ENCODE measurements at regions not wholly inside any gene's neighbourhood (a gene's known extent, or its start where the extent isn't known, plus 50 kb on each side); places are given as distances from the start of the nearest gene placed in this dataset.
"Not testable (repeated sequence)": the region's sequence is repeated elsewhere in the genome, so short reads cannot be mapped to it uniquely, and the experiment has no call there.

GRCh38 chr4:106587558-106587957 is 219.0 kb upstream of the GIMD1 start:
- no peak for DNase-seq

GRCh38 chr4:106585915-106586349 is 217.4 kb upstream of the GIMD1 start:
- DNase-seq: no peak

GRCh38 chr4:106584337-106584989 is 215.9 kb upstream of the GIMD1 start:
- no peak for DNase-seq

GRCh38 chr4:106583567-106583966 is 215.0 kb upstream of the GIMD1 start:
- no peak for DNase-seq

GRCh38 chr4:106583108-106583507 is 214.5 kb upstream of the GIMD1 start:
- DNase-seq: no peak

- DNase-seq: no peak
Measured at GRCh38 chr4:106582103-106582502, 213.5 kb upstream of the GIMD1 start.

GRCh38 chr4:106579236-106579635 is 210.7 kb upstream of the GIMD1 start:
- DNase-seq: no peak

- no peak for DNase-seq
Measured at GRCh38 chr4:106569146-106570031, 200.8 kb upstream of the GIMD1 start.

GRCh38 chr4:106565727-106566126 is 197.1 kb upstream of the GIMD1 start:
- no peak for DNase-seq

GRCh38 chr4:106563637-106564036 is 195.1 kb upstream of the GIMD1 start:
- DNase-seq: not testable (repeated sequence)

GRCh38 chr4:106551724-106552123 is 183.1 kb upstream of the GIMD1 start:
- no peak for DNase-seq

GRCh38 chr4:106548446-106549044 is 180.0 kb upstream of the GIMD1 start:
- DNase-seq: no peak

GRCh38 chr4:106546370-106546769 is 177.8 kb upstream of the GIMD1 start:
- no peak for DNase-seq

GRCh38 chr4:106542609-106543008 is 174.0 kb upstream of the GIMD1 start:
- DNase-seq: not testable (repeated sequence)

- no peak for DNase-seq
Measured at GRCh38 chr4:106541253-106541652, 172.7 kb upstream of the GIMD1 start.

GRCh38 chr4:106530821-106531220 is 162.2 kb upstream of the GIMD1 start:
- DNase-seq: no peak

- no peak for DNase-seq
Measured at GRCh38 chr4:106530024-106530361, 161.4 kb upstream of the GIMD1 start.

GRCh38 chr4:106529348-106530023 is 160.9 kb upstream of the GIMD1 start:
- DNase-seq: no peak

GRCh38 chr4:106527316-106527715 is 158.7 kb upstream of the GIMD1 start:
- no peak for DNase-seq

GRCh38 chr4:106525425-106525824 is 156.8 kb upstream of the GIMD1 start:
- not testable (repeated sequence) for DNase-seq

GRCh38 chr4:106524772-106525171 is 156.2 kb upstream of the GIMD1 start:
- DNase-seq: not testable (repeated sequence)

GRCh38 chr4:106522839-106523238 is 154.3 kb upstream of the GIMD1 start:
- DNase-seq: no peak

- DNase-seq: no peak
Measured at GRCh38 chr4:106512706-106513105, 144.1 kb upstream of the GIMD1 start.
